Glutamatergic neuron (in vitro differentiated cells): ENCODE measurements at regions not wholly inside any gene's neighbourhood (a gene's known extent, or its start where the extent isn't known, plus 50 kb on each side); places are given as distances from the start of the nearest gene placed in this dataset.
"Not testable (repeated sequence)": the region's sequence is repeated elsewhere in the genome, so short reads cannot be mapped to it uniquely, and the experiment has no call there.

ENCODE experiments used
- DNase-seq: peaks from one replicate; pipeline ENCODE4 v3.0.0; 2022
- H3K27ac Mint-ChIP-seq: one replicate; pipeline ENCODE4 v1.8.0; 2020; ENCODE audit warnings: mild to moderate bottlenecking, mixed read lengths, inconsistent platforms; ENCODE audit not compliant: unreplicated experiment
- H3K27me3 Mint-ChIP-seq: one replicate; pipeline ENCODE4 v1.8.0; 2020; ENCODE audit warnings: mild to moderate bottlenecking, moderate library complexity, mixed read lengths, inconsistent platforms; ENCODE audit not compliant: unreplicated experiment
- H3K36me3 Mint-ChIP-seq: one replicate; pipeline ENCODE4 v1.8.0; 2020; ENCODE audit warnings: mild to moderate bottlenecking, mixed read lengths, inconsistent platforms; ENCODE audit not compliant: unreplicated experiment
- H3K4me1 Mint-ChIP-seq: one replicate; pipeline ENCODE4 v1.8.0; 2020; ENCODE audit warnings: mild to moderate bottlenecking, low read depth, mixed read lengths, inconsistent platforms; ENCODE audit not compliant: unreplicated experiment
- H3K4me3 Mint-ChIP-seq: one replicate; pipeline ENCODE4 v1.8.0; 2020; ENCODE audit warnings: mild to moderate bottlenecking, mixed read lengths, inconsistent platforms; ENCODE audit not compliant: unreplicated experiment
- H3K9me3 Mint-ChIP-seq: one replicate; pipeline ENCODE4 v1.8.0; 2020; ENCODE audit warnings: mild to moderate bottlenecking, moderate library complexity, mixed read lengths, inconsistent platforms; ENCODE audit not compliant: unreplicated experiment
- CTCF ChIP-seq: fragments of 200-600 bp; sonication (generic); IDR thresholded peaks from one replicate; pipeline ENCODE4 v1.5.0; 2021; ENCODE audit not compliant: partially characterized antibody, unreplicated experiment

- Mint-ChIP-seq H3K9me3 (peaks cover 3% of the 10 kb centered on the region), H3K4me3 (no peak overlapping the region), H3K27me3 (no peaks in the 10 kb centered on the region), H3K36me3 (no peaks in the 10 kb centered on the region), H3K27ac (no peak overlapping the region), H3K4me1 (no peaks in the 10 kb centered on the region)
- DNase-seq: no peak
- no peak for TF ChIP-seq CTCF
These were observed 467.1 kb downstream of the ADCYAP1 start for GRCh38 chr18:1371724-1372123.

DNA sequence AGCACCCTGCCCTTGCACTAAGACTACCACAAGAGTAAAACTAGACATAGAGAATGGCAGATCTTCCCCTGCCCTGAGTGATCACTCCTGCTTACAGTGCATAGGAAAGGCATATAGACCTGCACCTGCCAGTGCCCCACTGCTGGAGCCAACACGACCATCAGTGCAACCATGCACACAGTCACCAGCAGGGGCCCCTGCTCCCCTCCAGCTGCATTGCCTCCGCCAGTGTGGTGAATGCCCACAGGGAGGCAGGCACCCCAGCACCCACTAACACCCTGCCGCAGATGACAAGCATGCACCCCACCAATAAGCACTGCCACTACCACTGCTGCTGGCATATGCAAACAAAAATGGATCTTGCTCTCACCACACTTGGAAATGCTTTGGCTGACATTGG, 478.8 kb downstream of the ADCYAP1 start:
- H3K36me3 Mint-ChIP-seq: peaks cover 16% of the 10 kb centered on the region
- H3K9me3 Mint-ChIP-seq: peaks cover 3% of the 10 kb centered on the region
- DNase-seq: no peak
- no peak overlapping the region for H3K4me3 Mint-ChIP-seq
- no peaks in the 10 kb centered on the region for H3K27me3 Mint-ChIP-seq
- no peak for TF ChIP-seq CTCF
- H3K4me1 Mint-ChIP-seq: no peaks in the 10 kb centered on the region
- no peak overlapping the region for H3K27ac Mint-ChIP-seq

DNA sequence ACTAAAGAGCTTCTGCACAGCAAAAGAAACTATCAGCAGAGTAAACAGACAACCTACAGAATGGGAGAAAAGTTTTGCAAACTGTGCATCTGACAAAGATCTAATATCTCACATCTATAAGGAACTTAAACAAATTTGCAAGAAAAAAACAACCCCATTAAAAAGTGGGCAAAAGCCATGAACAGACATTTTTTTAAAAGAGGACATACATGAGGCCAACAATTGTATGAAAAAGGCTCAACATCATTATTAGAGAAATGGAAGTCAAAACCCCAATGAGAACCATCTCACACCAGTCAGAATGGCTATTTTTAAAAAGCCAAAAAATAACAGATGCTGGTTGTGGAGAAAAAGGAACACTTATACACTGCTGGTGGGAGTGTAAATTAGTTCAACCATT, 483.8 kb downstream of the ADCYAP1 start:
- peaks cover 20% of the 10 kb centered on the region for H3K36me3 Mint-ChIP-seq
- H3K4me3 Mint-ChIP-seq, DNase-seq, H3K4me1 Mint-ChIP-seq, H3K9me3 Mint-ChIP-seq, H3K27me3 Mint-ChIP-seq, H3K27ac Mint-ChIP-seq: not testable (repeated sequence)

- no peak for DNase-seq
- no peak overlapping the region for H3K4me3 Mint-ChIP-seq
These were observed 487.4 kb downstream of the ADCYAP1 start for GRCh38 chr18:1392046-1392445.

DNA sequence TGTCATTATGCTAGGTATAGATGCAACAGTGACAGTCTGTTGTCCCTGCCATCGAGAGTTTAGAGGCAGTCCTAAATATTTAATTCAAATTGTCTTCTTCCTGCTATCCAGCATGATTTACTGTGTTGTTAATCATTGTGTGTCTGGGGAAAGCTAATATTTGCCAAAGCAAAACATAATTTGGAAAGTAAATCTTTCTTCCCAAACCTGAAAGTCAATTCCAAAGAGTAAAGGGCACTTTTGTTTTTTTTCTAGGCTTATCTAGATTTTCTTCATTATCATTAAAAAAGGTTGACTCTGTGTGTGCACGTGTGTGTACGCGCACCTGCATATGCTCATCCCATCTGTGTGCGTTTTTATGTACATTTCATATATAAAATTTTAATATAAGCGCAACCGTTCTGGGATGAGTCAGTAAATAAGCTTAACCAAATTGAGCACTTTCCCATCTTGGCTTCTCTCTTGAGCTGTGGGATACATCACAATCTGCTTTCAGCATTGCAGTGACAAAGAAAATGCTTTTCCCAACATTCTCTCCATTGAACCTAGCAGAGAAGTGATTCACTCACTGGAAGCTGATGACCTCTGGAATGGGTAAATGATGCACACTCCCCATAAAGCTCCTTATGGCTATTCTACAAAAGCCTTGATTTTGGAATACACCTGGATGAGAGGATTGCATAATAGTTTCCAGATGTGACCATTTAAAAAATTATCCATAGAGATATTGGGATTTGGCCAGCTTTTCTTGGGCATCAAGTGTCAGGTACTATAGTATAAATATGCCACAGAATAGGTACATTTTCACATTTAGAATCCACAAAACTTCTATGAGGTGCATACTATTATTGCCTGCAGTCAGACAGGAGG, 488.4 kb downstream of the ADCYAP1 start:
- no peak overlapping the region for H3K4me3 Mint-ChIP-seq
- no peaks in the 10 kb centered on the region for H3K4me1 Mint-ChIP-seq
- no peak for DNase-seq
- H3K27me3 Mint-ChIP-seq: no peaks in the 10 kb centered on the region
- TF ChIP-seq CTCF: no peak
- no peak overlapping the region for H3K27ac Mint-ChIP-seq
- H3K36me3 Mint-ChIP-seq: peaks cover 7% of the 10 kb centered on the region
- peaks cover 2% of the 10 kb centered on the region for H3K9me3 Mint-ChIP-seq

More at GRCh38 chr18:1392046-1392445, 487.4 kb downstream of the ADCYAP1 start:
- no peak overlapping the region for H3K27ac Mint-ChIP-seq
- TF ChIP-seq CTCF: no peak
- H3K36me3 Mint-ChIP-seq: peaks cover 12% of the 10 kb centered on the region
- H3K9me3 Mint-ChIP-seq: peaks cover 3% of the 10 kb centered on the region
- no peaks in the 10 kb centered on the region for H3K4me1 Mint-ChIP-seq
- no peaks in the 10 kb centered on the region for H3K27me3 Mint-ChIP-seq
